Pancreas (tissue), 10 donors: ENCODE measurements at regions not wholly inside any gene's neighbourhood (a gene's known extent, or its start where the extent isn't known, plus 50 kb on each side); places are given as distances from the start of the nearest gene placed in this dataset.

Source experiments
- ATAC-seq, 4 donors: fragments of 200-7000 bp; cut with Tn5 transposase; one replicate each; pipeline versions ENCODE4 v1.8.0 to v1.9.1; 2020; ENCODE audit warnings: mild to moderate bottlenecking in 4 of 4, moderate library complexity in 4 of 4
- DNase-seq, 6 donors: peaks; one replicate each; pipeline ENCODE4 v3.0.0-alpha.2; 2020
- FAIRE-seq: peaks from 2 replicates; lab custom pipeline; 2012; peaks lifted over from hg19 to GRCh38; lab: Jason Lieb, UNC
- H3K27ac ChIP-seq, 4 donors: fragments of 200-600 bp; sonication (generic); 1 replicate in 3 of 4; 2 replicates in 1 of 4; pipeline versions ENCODE4 v1.5.0 to v1.8.0; 2020
- H3K27me3 ChIP-seq, 4 donors: fragments of 200-600 bp; one replicate each; pipeline ENCODE4 v1.8.0; 2021
- H3K36me3 ChIP-seq, 3 donors: fragments of 200-600 bp; sonication (generic) in 1 of 3; one replicate each; pipeline versions ENCODE4 v1.5.0 to v1.8.0; 2020 to 2021
- H3K4me1 ChIP-seq, 3 donors: fragments of 200-600 bp; one replicate each; pipeline ENCODE4 v1.8.0; 2021
- H3K4me3 ChIP-seq, 4 donors: fragments of 200-600 bp; sonication (generic) in 2 of 4; one replicate each; pipeline versions ENCODE4 v1.5.0 to v1.8.0; 2020 to 2021
- H3K9me3 ChIP-seq, 4 donors: fragments of 200-600 bp; one replicate each; pipeline ENCODE4 v1.8.0; 2021
- CTCF ChIP-seq, 4 donors: fragments of 200-600 bp; sonication (generic) in 3 of 4; IDR thresholded peaks; one replicate each; pipeline versions ENCODE4 v1.5.0 to v1.8.0; 2021; ENCODE audit warnings: antibody characterized with exemption in 4 of 4
- WGBS, 2 donors: extraction: QIAGEN DNeasy Blood & Tissue Kit; methylation state at CpG; one replicate each; pipeline ENCODE4 v1.1.7; 2013; 5-methylcytosine and 5-hydroxymethylcytosine counted together
- intact Hi-C, 3 donors: fragments of 100-400 bp; cut with DNase I; formaldehyde crosslinking; loops; one replicate each; pipeline versions ENCODE4 v1.11.1 to v1.14.2; 2022
- donor health status: healthy with polysubstance abuse.
- donor health status: DM: no; HTN: no; CAD: no; lungs with moderate emphysema.
- donor health status: DM: no; HTN: no; CAD: no.
- donor health status: control.
- donor health status: control.
- donor health status: Bipolar disorder and iron deficiency.
- donor health status: DM: yes; HTN: yes; CAD: no.
- donor health status: DM: no; HTN: no; CAD: no.
- donor health status: DM: no; HTN: no; CAD: no.
- donor health status: DM: yes; HTN: yes; CAD: no.

GRCh38 chr1:239678181-239678580 is 291.8 kb downstream of the CHRM3 start:
- TF ChIP-seq CTCF (IDR thresholded peaks at IDR 0.05), result no peak
- DNase-seq, result no peak

GRCh38 chr1:239682046-239682445 is 295.7 kb downstream of the CHRM3 start:
- DNase-seq (no peak), ATAC-seq (no peak), FAIRE-seq (no peak)
- no peaks in the 10 kb centered on the region for H3K4me1 ChIP-seq
- H3K9me3 ChIP-seq, result no peaks in the 10 kb centered on the region
- TF ChIP-seq CTCF (IDR thresholded peaks at IDR 0.05), result no peak
- no peaks in the 10 kb centered on the region for H3K36me3 ChIP-seq
- H3K27ac ChIP-seq, result no peak overlapping the region
- intact Hi-C loops, result no loop called here
- no peak overlapping the region for H3K4me3 ChIP-seq
- no peaks in the 10 kb centered on the region for H3K27me3 ChIP-seq
- WGBS, 2 donors, result 79 to 81% methylated on average over 3 of the region's 3 CpGs

More at GRCh38 chr1:239678181-239678580, 291.8 kb downstream of the CHRM3 start:
- Histone ChIP-seq H3K27ac (no peak overlapping the region), H3K4me1 (no peaks in the 10 kb centered on the region), H3K4me3 (no peak overlapping the region), H3K36me3 (no peaks in the 10 kb centered on the region), H3K27me3 (no peaks in the 10 kb centered on the region), H3K9me3 (no peaks in the 10 kb centered on the region)
- FAIRE-seq (no peak), ATAC-seq (no peak)
- intact Hi-C loops, result no loop called here
- 95 to 99% methylated on average over 2 of the region's 2 CpGs for WGBS, 2 donors

GRCh38 chr1:239682960-239683359 is 296.6 kb downstream of the CHRM3 start:
- no peak for ATAC-seq
- no peak for FAIRE-seq
- Histone ChIP-seq H3K36me3 (no peaks in the 10 kb centered on the region), H3K4me1 (no peaks in the 10 kb centered on the region), H3K9me3 (no peaks in the 10 kb centered on the region), H3K4me3 (no peak overlapping the region), H3K27ac (no peak overlapping the region), H3K27me3 (no peaks in the 10 kb centered on the region)
- TF ChIP-seq CTCF (IDR thresholded peaks at IDR 0.05), result no peak
- intact Hi-C loops, result no loop called here
- DNase-seq, result no peak
- 32 to 46% methylated on average over 2 of the region's 2 CpGs for WGBS, 2 donors

- no peak for TF ChIP-seq CTCF (IDR thresholded peaks at IDR 0.05)
- 72 to 77% methylated on average over 2 of the region's 2 CpGs for WGBS, 2 donors
- Histone ChIP-seq H3K27ac (no peak overlapping the region), H3K4me3 (no peak overlapping the region), H3K27me3 (no peaks in the 10 kb centered on the region), H3K36me3 (no peaks in the 10 kb centered on the region), H3K4me1 (no peaks in the 10 kb centered on the region), H3K9me3 (no peaks in the 10 kb centered on the region)
- ATAC-seq (no peak), FAIRE-seq (no peak), DNase-seq (no peak)
- intact Hi-C loops, result no loop called here
Measured at GRCh38 chr1:239686386-239686785, 300.0 kb downstream of the CHRM3 start.

- no peak for FAIRE-seq
- DNase-seq, result no peak
Measured at GRCh38 chr1:239696317-239696716, 309.9 kb downstream of the CHRM3 start.

More at GRCh38 chr1:239696317-239696716, 309.9 kb downstream of the CHRM3 start:
- no peaks in the 10 kb centered on the region for H3K4me1 ChIP-seq
- no peaks in the 10 kb centered on the region for H3K27me3 ChIP-seq
- TF ChIP-seq CTCF (IDR thresholded peaks at IDR 0.05), result no peak
- H3K36me3 ChIP-seq, result no peaks in the 10 kb centered on the region
- no peak overlapping the region for H3K4me3 ChIP-seq
- no peaks in the 10 kb centered on the region for H3K9me3 ChIP-seq
- WGBS, 2 donors, result 82 to 87% methylated on average over 2 of the region's 2 CpGs
- no peak overlapping the region for H3K27ac ChIP-seq
- intact Hi-C loops, result no loop called here
- ATAC-seq, result no peak
